Keratinocyte (primary cell): ENCODE measurements at regions not wholly inside any gene's neighbourhood (a gene's known extent, or its start where the extent isn't known, plus 50 kb on each side); places are given as distances from the start of the nearest gene placed in this dataset.

Experiments
- DNase-seq: peaks from one replicate; pipeline ENCODE4 v3.0.0-alpha.2; 2011; ENCODE audit warnings: low read depth, missing footprints, low spot score
- FAIRE-seq: peaks from 2 replicates; lab custom pipeline; 2011; peaks lifted over from hg19 to GRCh38; lab: Jason Lieb, UNC
- H2AFZ ChIP-seq: 2 replicates; pipeline ENCODE4 v1.6.0; 2012; ENCODE audit warnings: low read length, control low read depth, inconsistent platforms; ENCODE audit not compliant: control insufficient read depth
- H3K27ac ChIP-seq: 2 replicates; pipeline ENCODE4 v1.5.1; 2011; ENCODE audit warnings: low read length; ENCODE audit not compliant: control insufficient read depth, insufficient read depth
- H3K27me3 ChIP-seq: 3 replicates; pipeline ENCODE4 v1.6.0; 2011; ENCODE audit warnings: low read length; ENCODE audit not compliant: control insufficient read depth, insufficient read depth; ENCODE audit errors: extremely low read depth
- H3K36me3 ChIP-seq, 2 experiments: 2 replicates in 1 of 2; 3 replicates in 1 of 2; pipeline ENCODE4 v1.5.1; 2011; ENCODE audit warnings: low read length in 2 of 2, mild to moderate bottlenecking in 1 of 2; ENCODE audit not compliant: control insufficient read depth in 2 of 2, insufficient read depth in 2 of 2; ENCODE audit errors: extremely low read depth in 1 of 2
- H3K4me1 ChIP-seq: 3 replicates; pipeline ENCODE4 v1.5.1; 2011; ENCODE audit warnings: low read length; ENCODE audit not compliant: control insufficient read depth, insufficient read depth; ENCODE audit errors: extremely low read depth
- H3K4me2 ChIP-seq: 3 replicates; pipeline ENCODE4 v1.6.0; 2011; ENCODE audit warnings: low read depth, low read length; ENCODE audit not compliant: control insufficient read depth, insufficient read depth; ENCODE audit errors: extremely low read depth
- H3K4me3 ChIP-seq, 3 experiments: fragments of 200-600 bp in 1 of 3; sonication (generic) in 1 of 3; 2 replicates in 2 of 3; 3 replicates in 1 of 3; pipeline ENCODE4 v1.5.1; 2011 to 2016; ENCODE audit warnings: low read length in 3 of 3, mild to moderate bottlenecking in 3 of 3, control low read depth in 2 of 3, inconsistent platforms in 1 of 3, low read depth in 1 of 3, mixed read lengths in 1 of 3, mixed run types in 1 of 3, moderate library complexity in 1 of 3; ENCODE audit not compliant: control insufficient read depth in 2 of 3, insufficient read depth in 2 of 3; ENCODE audit errors: extremely low read depth in 1 of 3
- H3K79me2 ChIP-seq: 2 replicates; pipeline ENCODE4 v1.6.0; 2012; ENCODE audit warnings: low read length; ENCODE audit not compliant: control insufficient read depth, insufficient read depth
- H3K9ac ChIP-seq: 3 replicates; pipeline ENCODE4 v1.6.0; 2011; ENCODE audit warnings: low read length; ENCODE audit not compliant: control insufficient read depth, insufficient read depth; ENCODE audit errors: extremely low read depth
- H3K9me1 ChIP-seq: 3 replicates; pipeline ENCODE4 v1.6.0; 2011; ENCODE audit warnings: low read length; ENCODE audit not compliant: control insufficient read depth, insufficient read depth; ENCODE audit errors: extremely low read depth
- H3K9me3 ChIP-seq: 2 replicates; pipeline ENCODE4 v1.5.1; 2012; ENCODE audit warnings: low read depth, low read length; ENCODE audit not compliant: control insufficient read depth
- H4K20me1 ChIP-seq: 3 replicates; pipeline ENCODE4 v1.6.0; 2011; ENCODE audit warnings: low read length; ENCODE audit not compliant: control insufficient read depth, insufficient read depth; ENCODE audit errors: extremely low read depth
- CTCF ChIP-seq, 3 experiments: IDR thresholded peaks in 1 of 3; conservative IDR thresholded peaks in 1 of 3; optimal IDR thresholded peaks in 1 of 3; 2 replicates in 2 of 3; 3 replicates in 1 of 3; pipeline versions ENCODE3 to v1.5.1; 2011; ENCODE audit warnings: low read length in 3 of 3, mild to moderate bottlenecking in 3 of 3, moderate library complexity in 2 of 3, control low read depth in 1 of 3, inconsistent platforms in 1 of 3; ENCODE audit not compliant: insufficient read depth in 2 of 3; ENCODE audit errors: extremely low read depth in 1 of 3
- EZH2 ChIP-seq: IDR thresholded peaks from one replicate; pipeline ENCODE4 v1.6.1; 2012; ENCODE audit warnings: inconsistent platforms, mild to moderate bottlenecking, low read length, moderate library complexity
- dilution Hi-C: fragments of 300-500 bp; cut with MboI; formaldehyde crosslinking; loops from one replicate; pipeline ENCODE4 v1.7.0; 2020; ENCODE audit warnings: low sequenced_read_pairs; ENCODE audit not compliant: extremely low pct_ligation_motif_present

- TF ChIP-seq EZH2 (no peak), CTCF (optimal IDR thresholded peaks at IDR 0.05 in 1 of 3, IDR thresholded peaks at IDR 0.05 in 1 of 3, conservative IDR thresholded peaks at IDR 0.05 in 1 of 3; ENCODE audit: extremely low read depth in 1 of 3, insufficient read depth in 2 of 3, low read length in 3 of 3) (no peak)
- Histone ChIP-seq H3K9ac (no peak overlapping the region), H2AFZ (no peak overlapping the region), H3K79me2 (no peaks in the 10 kb centered on the region), H3K4me2 (no peak overlapping the region), H3K36me3 (no peaks in the 10 kb centered on the region), H3K27ac (no peak overlapping the region), H3K4me1 (peaks cover 8% of the 10 kb centered on the region), H3K27me3 (no peaks in the 10 kb centered on the region), H3K4me3 (no peak overlapping the region), H4K20me1 (no peaks in the 10 kb centered on the region), H3K9me1 (no peaks in the 10 kb centered on the region), H3K9me3 (no peaks in the 10 kb centered on the region)
- FAIRE-seq (no peak), DNase-seq (no peak)
- dilution Hi-C loops, result no loop called here
Observed at GRCh38 chr4:7128234-7128633, 60.4 kb upstream of the GRPEL1 start.

GRCh38 chr4:7127576-7127975 lies 59.7 kb upstream of the GRPEL1 start:
- no peaks in the 10 kb centered on the region for H4K20me1 ChIP-seq

More at GRCh38 chr4:7127576-7127975, 59.7 kb upstream of the GRPEL1 start:
- Histone ChIP-seq H3K4me2 (no peak overlapping the region), H3K9me1 (no peaks in the 10 kb centered on the region), H3K9ac (no peak overlapping the region), H3K9me3 (no peaks in the 10 kb centered on the region), H3K27ac (no peak overlapping the region), H3K36me3 (no peaks in the 10 kb centered on the region), H3K27me3 (no peaks in the 10 kb centered on the region), H3K79me2 (no peaks in the 10 kb centered on the region), H3K4me3 (no peak overlapping the region), H2AFZ (no peak overlapping the region), H3K4me1 (peaks cover 8% of the 10 kb centered on the region)
- dilution Hi-C loops, result no loop called here
- TF ChIP-seq EZH2 (no peak), CTCF (optimal IDR thresholded peaks at IDR 0.05 in 1 of 3, IDR thresholded peaks at IDR 0.05 in 1 of 3, conservative IDR thresholded peaks at IDR 0.05 in 1 of 3; ENCODE audit: extremely low read depth in 1 of 3, insufficient read depth in 2 of 3, low read length in 3 of 3) (no peak)
- DNase-seq, result no peak
- no peak for FAIRE-seq
